HEK293 (cell line): ENCODE measurements at regions not wholly inside any gene's neighbourhood (a gene's known extent, or its start where the extent isn't known, plus 50 kb on each side); places are given as distances from the start of the nearest gene placed in this dataset.

ENCODE experiments used
- CTCF ChIA-PET: fragments of 350-600 bp; formaldehyde crosslinking; extraction: SDS; loops from one replicate; lab custom pipeline; 2021; ENCODE audit warnings: antibody characterized with exemption; lab: Yijun Ruan, JAX
- POLR2A ChIA-PET: fragments of 300-600 bp; formaldehyde crosslinking; extraction: SDS; loops from one replicate; lab custom pipeline; 2020; ENCODE audit warnings: antibody characterized with exemption, inconsistent platforms; lab: Yijun Ruan, JAX
- H3K27ac ChIP-seq: fragments of 200-500 bp; sonication (Bioruptor generic); 2 replicates; pipeline ENCODE4 v1.5.1; 2014; ENCODE audit warnings: low read depth, low read length, control low read depth, inconsistent platforms; ENCODE audit errors: extremely low read depth
- H3K36me3 ChIP-seq, 2 experiments: fragments of 200-500 bp in 1 of 2; sonication (Bioruptor generic) in 1 of 2; 1 replicate in 1 of 2; 2 replicates in 1 of 2; pipeline ENCODE4 v1.5.1; 2014 to 2017; ENCODE audit warnings: inconsistent platforms in 2 of 2, low read length in 2 of 2; ENCODE audit not compliant: control insufficient read depth in 2 of 2, insufficient read depth in 1 of 2
- H3K4me1 ChIP-seq: fragments of 200-500 bp; sonication (Bioruptor generic); 2 replicates; pipeline ENCODE4 v1.5.1; 2014; ENCODE audit warnings: mild to moderate bottlenecking, low read length, inconsistent platforms; ENCODE audit not compliant: control insufficient read depth, insufficient read depth
- H3K4me3 ChIP-seq: 2 replicates; pipeline ENCODE4 v1.5.1; 2011; ENCODE audit warnings: low read depth, mild to moderate bottlenecking, control low read depth, low read length, moderate library complexity
- H3K9me3 ChIP-seq: fragments of 200-500 bp; sonication (Bioruptor generic); 2 replicates; pipeline ENCODE4 v1.5.1; 2014; ENCODE audit warnings: low read depth, low read length, inconsistent platforms; ENCODE audit not compliant: control insufficient read depth, insufficient read depth
- CTCF ChIP-seq: fragments of 450-650 bp; formaldehyde crosslinking; IDR thresholded peaks from 2 replicates; pipeline ENCODE4 v1.5.1; 2016; ENCODE audit warnings: missing biosample characterization, missing genetic modification characterization
- KLF10 ChIP-seq: fragments of 450-650 bp; IDR thresholded peaks from 2 replicates; pipeline ENCODE4 v1.5.1; 2018; ENCODE audit warnings: missing biosample characterization, mild to moderate bottlenecking, missing genetic modification characterization
- KLF16 ChIP-seq: fragments of 450-650 bp; formaldehyde crosslinking; IDR thresholded peaks from 2 replicates; pipeline ENCODE4 v1.5.1; 2017; ENCODE audit warnings: missing biosample characterization, missing genetic modification characterization
- MEIS1 ChIP-seq: sonication (generic); formaldehyde crosslinking; IDR thresholded peaks from 2 replicates; pipeline ENCODE4 v1.8.1; 2022; ENCODE audit warnings: missing genetic modification reagents, mild to moderate bottlenecking, borderline replicate concordance
- OVOL3 ChIP-seq: fragments of 450-650 bp; formaldehyde crosslinking; IDR thresholded peaks from 2 replicates; pipeline ENCODE4 v1.5.1; 2016; ENCODE audit warnings: missing biosample characterization, missing genetic modification characterization
- SETDB1 ChIP-seq: IDR thresholded peaks from one replicate; pipeline ENCODE4 v1.6.1; 2017; ENCODE audit warnings: mild to moderate bottlenecking, low read length, moderate library complexity, mixed read lengths; ENCODE audit not compliant: insufficient read length
- ZBTB8A ChIP-seq: fragments of 450-650 bp; formaldehyde crosslinking; IDR thresholded peaks from 2 replicates; pipeline ENCODE4 v1.5.1; 2016; ENCODE audit warnings: missing biosample characterization, missing genetic modification characterization
- ZFP37 ChIP-seq: fragments of 450-650 bp; formaldehyde crosslinking; IDR thresholded peaks from 2 replicates; pipeline ENCODE4 v1.5.1; 2016; ENCODE audit warnings: missing biosample characterization, missing genetic modification characterization
- ZNF140 ChIP-seq: fragments of 450-650 bp; formaldehyde crosslinking; IDR thresholded peaks from 2 replicates; pipeline ENCODE4 v1.5.1; 2016; ENCODE audit warnings: missing biosample characterization, missing genetic modification characterization
- ZNF157 ChIP-seq: fragments of 450-650 bp; formaldehyde crosslinking; IDR thresholded peaks from 2 replicates; pipeline ENCODE4 v1.5.1; 2016; ENCODE audit warnings: missing biosample characterization, missing genetic modification characterization
- ZNF211 ChIP-seq: fragments of 450-650 bp; formaldehyde crosslinking; IDR thresholded peaks from 2 replicates; pipeline ENCODE4 v1.5.1; 2016; ENCODE audit warnings: low read depth, missing biosample characterization, missing genetic modification characterization
- ZNF423 ChIP-seq: fragments of 450-650 bp; formaldehyde crosslinking; IDR thresholded peaks from 2 replicates; pipeline ENCODE4 v1.5.1; 2016; ENCODE audit warnings: missing biosample characterization, missing genetic modification characterization
- ZNF548 ChIP-seq: fragments of 450-650 bp; formaldehyde crosslinking; IDR thresholded peaks from 2 replicates; pipeline ENCODE4 v1.5.1; 2016; ENCODE audit warnings: missing biosample characterization, missing genetic modification characterization
- ZNF623 ChIP-seq: fragments of 450-650 bp; formaldehyde crosslinking; IDR thresholded peaks from 2 replicates; pipeline ENCODE4 v1.5.1; 2016; ENCODE audit warnings: missing biosample characterization, missing genetic modification characterization
- ZNF701 ChIP-seq: fragments of 450-650 bp; formaldehyde crosslinking; IDR thresholded peaks from 2 replicates; pipeline ENCODE4 v1.5.1; 2016; ENCODE audit warnings: missing biosample characterization, missing genetic modification characterization
- ZNF76 ChIP-seq: fragments of 450-650 bp; formaldehyde crosslinking; IDR thresholded peaks from 2 replicates; pipeline ENCODE4; 2016; ENCODE audit warnings: low read depth, missing biosample characterization, missing genetic modification characterization, borderline replicate concordance
- ZNF830 ChIP-seq: fragments of 450-650 bp; IDR thresholded peaks from 2 replicates; pipeline ENCODE4 v1.5.0; 2018; ENCODE audit warnings: missing biosample characterization, missing genetic modification characterization, low read depth, mild to moderate bottlenecking, moderate library complexity
- TF ChIP-seq, protein P1 (sequence below): fragments of 450-650 bp; formaldehyde crosslinking; IDR thresholded peaks from 2 replicates; pipeline ENCODE4 v1.5.1; 2016; ENCODE audit warnings: missing biosample characterization, missing genetic modification characterization

DNA sequence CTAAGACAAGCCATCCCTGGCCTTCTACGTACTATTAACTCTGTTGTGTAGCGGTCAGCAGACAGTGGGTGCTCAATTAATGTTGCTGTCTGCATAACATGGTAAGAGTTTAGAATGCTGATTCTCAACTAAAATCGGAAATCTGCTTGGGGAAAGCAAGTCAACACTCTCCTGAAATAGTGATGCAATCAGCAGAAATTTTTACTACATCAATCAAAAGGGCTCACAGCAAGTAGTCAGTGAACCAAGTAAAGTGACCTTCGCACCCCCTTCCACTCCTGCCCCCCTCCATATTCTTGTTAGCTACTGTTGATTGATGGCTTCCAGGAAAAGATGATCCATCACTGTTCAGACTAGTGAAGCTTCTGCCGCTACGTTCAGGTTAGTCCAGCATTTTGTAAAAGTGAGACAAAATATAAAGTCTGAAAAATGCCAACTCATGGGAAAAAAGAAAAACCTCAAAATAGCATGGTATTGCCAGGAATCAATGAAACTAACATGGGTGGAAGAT, 247.9 kb downstream of the HNRNPD start:
- H3K4me1 ChIP-seq = no peaks in the 10 kb centered on the region
- ChIA-PET POLR2A (no interaction called here), CTCF (interaction anchor here (0.7 kb wide), 1 partner anchor 543 kb away, joined by 5 read pairs; no protein-coding TSS in a partner anchor)
- H3K4me3 ChIP-seq = no peak overlapping the region
- no peak overlapping the region for H3K27ac ChIP-seq
- no peak for TF ChIP-seq ZNF211
- TF ChIP-seq ZNF623 = no peak
- H3K9me3 ChIP-seq = no peaks in the 10 kb centered on the region
- no peaks in the 10 kb centered on the region for H3K36me3 ChIP-seq

DNA sequence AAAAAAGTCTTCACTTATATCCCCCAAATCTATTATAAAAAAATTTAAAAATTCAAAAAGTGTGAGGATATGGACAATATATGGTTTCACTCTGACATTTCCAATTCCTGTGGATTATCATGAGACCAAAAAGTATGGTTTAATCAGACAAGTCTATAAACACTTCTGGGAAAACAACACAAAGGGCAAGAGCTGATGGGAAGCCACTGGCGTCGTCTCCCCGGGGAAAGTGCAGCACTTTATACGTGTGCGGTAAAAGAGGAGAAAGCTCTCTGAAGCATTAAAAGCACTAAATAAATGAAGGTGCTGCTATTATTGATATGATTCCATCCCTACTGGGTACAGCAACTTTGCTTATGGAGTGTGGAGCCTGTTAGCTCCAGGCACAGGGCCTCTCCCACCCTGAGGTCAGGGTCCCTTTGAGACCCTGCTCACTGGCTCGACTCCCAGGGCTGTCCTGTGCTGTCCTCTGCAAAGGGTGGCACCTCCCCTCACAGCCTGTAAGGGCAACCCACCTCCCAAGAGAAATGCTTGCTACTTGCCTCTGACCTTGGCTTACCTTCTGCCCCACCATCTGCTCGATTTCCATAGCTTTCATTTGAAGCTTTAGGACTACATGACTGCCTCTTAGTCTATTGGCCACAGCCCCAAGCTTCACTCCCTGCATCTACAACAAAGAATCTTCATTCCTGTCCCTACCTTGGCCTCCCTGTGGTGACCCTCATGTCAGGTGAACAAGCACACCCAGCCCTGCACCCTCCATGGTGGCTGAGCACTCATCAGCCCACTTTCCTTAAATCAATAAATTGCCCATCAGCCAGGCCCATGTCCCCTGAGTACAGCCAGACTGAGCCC, 248.6 kb downstream of the HNRNPD start:
- Histone ChIP-seq H3K4me3 (no peak overlapping the region), H3K27ac (no peak overlapping the region), H3K36me3 (no peaks in the 10 kb centered on the region), H3K9me3 (no peaks in the 10 kb centered on the region), H3K4me1 (no peaks in the 10 kb centered on the region)
- TF ChIP-seq CTCF (tag by site-specific recombination) = no peak
- TF ChIP-seq OVOL3 (tag by site-specific recombination) = no peak
- TF ChIP-seq, protein P1, sequence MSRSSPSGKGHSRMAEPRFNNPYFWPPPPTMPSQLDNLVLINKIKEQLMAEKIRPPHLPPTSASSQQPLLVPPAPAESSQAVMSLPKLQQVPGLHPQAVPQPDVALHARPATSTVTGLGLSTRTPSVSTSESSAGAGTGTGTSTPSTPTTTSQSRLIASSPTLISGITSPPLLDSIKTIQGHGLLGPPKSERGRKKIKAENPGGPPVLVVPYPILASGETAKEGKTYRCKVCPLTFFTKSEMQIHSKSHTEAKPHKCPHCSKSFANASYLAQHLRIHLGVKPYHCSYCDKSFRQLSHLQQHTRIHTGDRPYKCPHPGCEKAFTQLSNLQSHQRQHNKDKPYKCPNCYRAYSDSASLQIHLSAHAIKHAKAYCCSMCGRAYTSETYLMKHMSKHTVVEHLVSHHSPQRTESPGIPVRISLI (tag by site-specific recombination) = no peak
- POLR2A ChIA-PET = no interaction called here
- CTCF ChIA-PET = interaction anchor here (0.7 kb wide), 1 partner anchor 542 kb away, joined by 5 read pairs; no protein-coding TSS in a partner anchor

DNA sequence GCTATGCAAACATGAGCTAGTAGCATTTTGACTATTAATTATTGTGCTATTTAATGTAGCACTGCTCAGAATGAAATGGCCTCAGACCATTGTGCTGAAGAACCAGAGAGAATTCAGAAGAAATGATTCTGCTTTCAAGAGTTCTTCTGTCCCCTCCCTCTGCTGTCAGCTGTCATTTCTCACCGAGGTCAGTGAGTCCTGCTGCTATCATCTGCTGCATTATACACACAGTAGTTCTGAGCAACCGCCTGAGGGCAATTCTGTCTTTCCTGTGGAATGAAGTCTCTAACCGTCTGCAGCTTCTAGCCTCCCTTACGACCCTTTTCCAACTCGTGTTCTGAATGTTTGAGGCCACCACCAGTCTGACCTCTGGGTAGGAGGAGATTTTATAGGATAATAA, 249.4 kb downstream of the HNRNPD start:
- ChIA-PET CTCF (interaction anchor here (0.7 kb wide), 1 partner anchor 11 kb away, joined by 3 read pairs; no protein-coding TSS in a partner anchor), POLR2A (no interaction called here)
- no peaks in the 10 kb centered on the region for H3K9me3 ChIP-seq
- H3K4me3 ChIP-seq = no peak overlapping the region
- H3K27ac ChIP-seq = no peak overlapping the region
- TF ChIP-seq OVOL3 (tag by site-specific recombination) = no peak
- TF ChIP-seq MEIS1 (CRISPR knock-in tag) = no peak
- no peak for TF ChIP-seq ZNF830 (tag by site-specific recombination)
- no peak for TF ChIP-seq ZNF423 (tag by site-specific recombination)
- no peak for TF ChIP-seq ZNF548 (tag by site-specific recombination)
- no peak for TF ChIP-seq ZNF76 (tag by site-specific recombination)
- no peak for TF ChIP-seq KLF10 (tag by site-specific recombination)
- no peak for TF ChIP-seq ZNF140
- TF ChIP-seq ZNF157 (tag by site-specific recombination) = no peak
- TF ChIP-seq ZFP37 (tag by site-specific recombination) = no peak
- no peak for TF ChIP-seq ZBTB8A (tag by site-specific recombination)
- no peak for TF ChIP-seq KLF16
- no peak for TF ChIP-seq SETDB1
- no peak for TF ChIP-seq ZNF701 (tag by site-specific recombination)
- no peaks in the 10 kb centered on the region for H3K36me3 ChIP-seq
- no peaks in the 10 kb centered on the region for H3K4me1 ChIP-seq
